Liver (tissue), 7 donors: ENCODE measurements at regions not wholly inside any gene's neighbourhood (a gene's known extent, or its start where the extent isn't known, plus 50 kb on each side); places are given as distances from the start of the nearest gene placed in this dataset.

Experiments used
- DNase-seq: peaks from one replicate; pipeline ENCODE4 v3.0.0-alpha.2; 2017; ENCODE audit warnings: low spot score
- H3K27ac ChIP-seq, 2 donors: one replicate each; pipeline ENCODE4 v1.7.0; 2013; ENCODE audit warnings: inconsistent platforms in 2 of 2, low read length in 2 of 2, control low read depth in 1 of 2, low read depth in 1 of 2, mild to moderate bottlenecking in 1 of 2
- H3K27me3 ChIP-seq, 4 donors: one replicate each; pipeline versions ENCODE4 v1.6.1 to v1.7.0; 2013; ENCODE audit warnings: low read length in 3 of 4, inconsistent platforms in 1 of 4, mild to moderate bottlenecking in 1 of 4, moderate library complexity in 1 of 4; ENCODE audit not compliant: control insufficient read depth in 4 of 4, insufficient read depth in 4 of 4
- H3K36me3 ChIP-seq, 4 donors: one replicate each; pipeline versions ENCODE4 v1.6.1 to v1.7.0; 2013; ENCODE audit warnings: low read length in 3 of 4, mild to moderate bottlenecking in 3 of 4, low read depth in 1 of 4, moderate library complexity in 1 of 4; ENCODE audit not compliant: control insufficient read depth in 4 of 4, insufficient read depth in 3 of 4
- H3K4me1 ChIP-seq, 4 donors: one replicate each; pipeline versions ENCODE4 v1.6.1 to v1.7.0; 2013; ENCODE audit warnings: low read length in 3 of 4, mild to moderate bottlenecking in 3 of 4, moderate library complexity in 1 of 4; ENCODE audit not compliant: control insufficient read depth in 4 of 4, insufficient read depth in 4 of 4
- H3K4me3 ChIP-seq, 3 donors: one replicate each; pipeline versions ENCODE4 v1.6.1 to v1.7.0; 2013; ENCODE audit warnings: low read length in 3 of 3, control low read depth in 1 of 3, low read depth in 1 of 3, mild to moderate bottlenecking in 1 of 3
- H3K9ac ChIP-seq, 2 donors: one replicate each; pipeline ENCODE4 v1.7.0; 2013; ENCODE audit warnings: low read length in 2 of 2, mild to moderate bottlenecking in 2 of 2, moderate library complexity in 2 of 2, control low read depth in 1 of 2, low read depth in 1 of 2
- H3K9me3 ChIP-seq, 4 donors: one replicate each; pipeline versions ENCODE4 v1.6.1 to v1.7.0; 2013; ENCODE audit warnings: low read length in 3 of 4; ENCODE audit not compliant: control insufficient read depth in 4 of 4
- ATF3 ChIP-seq: IDR thresholded peaks from 2 replicates; pipeline ENCODE4 v1.6.1; 2016; ENCODE audit warnings: antibody characterized with exemption
- EGR1 ChIP-seq, 2 donors: IDR thresholded peaks; 2 replicates each; pipeline ENCODE4 v1.6.1; 2016 to 2018; ENCODE audit warnings: antibody characterized with exemption in 2 of 2, low read depth in 2 of 2
- FOXA1 ChIP-seq: IDR thresholded peaks from 2 replicates; pipeline ENCODE4 v1.6.1; 2016; ENCODE audit warnings: antibody characterized with exemption
- FOXA2 ChIP-seq: IDR thresholded peaks from 2 replicates; pipeline ENCODE4 v1.6.1; 2016; ENCODE audit warnings: antibody characterized with exemption
- GABPA ChIP-seq, 2 donors: IDR thresholded peaks in 1 of 2; conservative IDR thresholded peaks in 1 of 2; 2 replicates each; pipeline ENCODE4 v1.6.1; 2016; ENCODE audit warnings: antibody characterized with exemption in 2 of 2, mild to moderate bottlenecking in 1 of 2, moderate library complexity in 1 of 2
- HNF4G ChIP-seq: IDR thresholded peaks from 2 replicates; pipeline ENCODE4 v1.6.1; 2016; ENCODE audit warnings: antibody characterized with exemption
- JUND ChIP-seq, 2 donors: IDR thresholded peaks; 2 replicates each; pipeline ENCODE4 v1.6.1; 2016; ENCODE audit warnings: antibody characterized with exemption in 2 of 2
- MAX ChIP-seq: IDR thresholded peaks from 2 replicates; pipeline ENCODE4 v1.6.1; 2016; ENCODE audit warnings: antibody characterized with exemption
- RAD21 ChIP-seq, 2 donors: IDR thresholded peaks; 2 replicates each; pipeline ENCODE4 v1.6.1; 2016; ENCODE audit warnings: antibody characterized with exemption in 2 of 2, mild to moderate bottlenecking in 2 of 2
- SP1 ChIP-seq: IDR thresholded peaks from 2 replicates; pipeline ENCODE4 v1.6.1; 2018; ENCODE audit warnings: antibody characterized with exemption, mild to moderate bottlenecking
- YY1 ChIP-seq: IDR thresholded peaks from 2 replicates; pipeline ENCODE4 v1.6.1; 2016; ENCODE audit warnings: antibody characterized with exemption, mild to moderate bottlenecking
- ZBTB33 ChIP-seq: IDR thresholded peaks from 2 replicates; pipeline ENCODE4 v1.6.1; 2016; ENCODE audit warnings: antibody characterized with exemption
- WGBS: extraction: QIAGEN DNeasy Blood & Tissue Kit; methylation state at CpG from one replicate; pipeline ENCODE4 v1.1.7; 2013; 5-methylcytosine and 5-hydroxymethylcytosine counted together
- TF ChIP-seq, protein P1 (sequence below): IDR thresholded peaks from 2 replicates; pipeline ENCODE4 v1.6.1; 2016; ENCODE audit warnings: antibody characterized with exemption, mild to moderate bottlenecking
- donor health status: healthy.
- donor health status: healthy.
- donor health status: healthy.
- donor health status: healthy.

DNA sequence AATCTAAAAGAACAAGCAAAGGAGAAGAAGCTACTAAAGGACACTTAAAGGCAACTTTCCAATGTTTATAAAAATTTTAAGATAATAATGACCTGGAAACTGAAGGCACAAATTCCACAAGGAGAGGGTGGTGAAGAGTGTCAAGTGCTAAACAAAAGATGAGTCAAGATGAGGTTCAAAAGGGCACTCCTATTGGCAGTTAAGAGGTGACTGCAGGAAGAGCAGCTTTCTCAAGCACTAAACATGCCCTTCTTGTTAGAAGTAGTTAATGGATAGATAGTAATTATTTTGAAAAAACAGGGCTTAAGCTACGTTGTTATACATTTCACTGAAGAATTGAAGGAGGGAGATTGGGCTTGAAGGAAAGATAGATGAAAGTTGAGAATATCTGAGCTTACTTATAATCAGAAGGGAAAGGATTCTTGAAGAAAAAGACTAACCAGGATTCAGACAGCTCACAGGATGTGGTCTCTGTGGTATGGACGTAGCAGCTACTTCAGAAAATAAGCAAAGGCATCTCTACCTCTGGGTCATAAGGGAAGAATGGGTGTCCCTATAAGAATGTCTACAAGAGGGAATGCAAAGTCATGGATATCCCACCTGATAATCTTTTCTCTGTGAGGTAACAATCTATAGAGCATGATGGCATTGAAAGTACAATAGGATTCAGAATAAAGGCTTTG lies 454.7 kb upstream of the SLC39A10 start:
- no peaks in the 10 kb centered on the region for H3K27me3 ChIP-seq
- H3K36me3 ChIP-seq = no peaks in the 10 kb centered on the region
- no peaks in the 10 kb centered on the region for H3K9me3 ChIP-seq
- H3K4me3 ChIP-seq = no peak overlapping the region
- H3K4me1 ChIP-seq = no peaks in the 10 kb centered on the region
- TF ChIP-seq SP1 (no peak), ATF3 (no peak), FOXA1 (no peak), RAD21 (IDR thresholded peaks at IDR 0.05) (no peak), FOXA2 (no peak), ZBTB33 (no peak)
- no peak overlapping the region for H3K27ac ChIP-seq
- H3K9ac ChIP-seq = no peak overlapping the region
- WGBS = 43% methylated on average over 2 of the region's 2 CpGs
- DNase-seq = no peak

DNA sequence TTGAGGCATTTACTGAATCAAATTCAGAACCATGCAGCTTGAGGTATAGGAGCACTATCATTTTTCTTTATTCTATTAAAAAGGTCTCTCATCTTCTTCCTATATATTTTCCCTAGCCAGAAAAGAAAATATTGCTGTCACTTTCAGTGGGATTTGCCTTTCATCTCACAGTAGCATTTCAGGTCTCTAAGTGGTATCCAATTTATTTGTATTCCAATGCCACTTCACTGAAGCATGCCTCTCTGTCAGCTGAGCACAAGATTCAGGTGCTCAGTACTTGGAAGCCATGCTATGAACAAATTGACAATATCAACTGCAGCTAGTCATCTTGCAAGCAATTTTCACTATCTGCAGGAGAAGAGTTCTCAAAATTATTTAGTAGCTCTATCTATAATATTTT lies 457.2 kb upstream of the SLC39A10 start:
- Histone ChIP-seq H3K9ac (no peak overlapping the region), H3K36me3 (no peaks in the 10 kb centered on the region), H3K27me3 (no peaks in the 10 kb centered on the region), H3K4me3 (no peak overlapping the region), H3K27ac (no peak overlapping the region), H3K9me3 (no peaks in the 10 kb centered on the region), H3K4me1 (no peaks in the 10 kb centered on the region)
- DNase-seq = no peak
- TF ChIP-seq GABPA (IDR thresholded peaks at IDR 0.05 in 1 of 2, conservative IDR thresholded peaks at IDR 0.05 in 1 of 2) = no peak
- TF ChIP-seq SP1 = no peak
- no peak for TF ChIP-seq EGR1 (IDR thresholded peaks at IDR 0.05; ENCODE audit: low read depth in 2 of 2)
- TF ChIP-seq HNF4G = no peak
- no peak for TF ChIP-seq JUND (IDR thresholded peaks at IDR 0.05)
- no peak for TF ChIP-seq FOXA1
- TF ChIP-seq MAX = no peak
- TF ChIP-seq YY1 = no peak
- TF ChIP-seq RAD21 (IDR thresholded peaks at IDR 0.05) = no peak
- TF ChIP-seq, protein P1, sequence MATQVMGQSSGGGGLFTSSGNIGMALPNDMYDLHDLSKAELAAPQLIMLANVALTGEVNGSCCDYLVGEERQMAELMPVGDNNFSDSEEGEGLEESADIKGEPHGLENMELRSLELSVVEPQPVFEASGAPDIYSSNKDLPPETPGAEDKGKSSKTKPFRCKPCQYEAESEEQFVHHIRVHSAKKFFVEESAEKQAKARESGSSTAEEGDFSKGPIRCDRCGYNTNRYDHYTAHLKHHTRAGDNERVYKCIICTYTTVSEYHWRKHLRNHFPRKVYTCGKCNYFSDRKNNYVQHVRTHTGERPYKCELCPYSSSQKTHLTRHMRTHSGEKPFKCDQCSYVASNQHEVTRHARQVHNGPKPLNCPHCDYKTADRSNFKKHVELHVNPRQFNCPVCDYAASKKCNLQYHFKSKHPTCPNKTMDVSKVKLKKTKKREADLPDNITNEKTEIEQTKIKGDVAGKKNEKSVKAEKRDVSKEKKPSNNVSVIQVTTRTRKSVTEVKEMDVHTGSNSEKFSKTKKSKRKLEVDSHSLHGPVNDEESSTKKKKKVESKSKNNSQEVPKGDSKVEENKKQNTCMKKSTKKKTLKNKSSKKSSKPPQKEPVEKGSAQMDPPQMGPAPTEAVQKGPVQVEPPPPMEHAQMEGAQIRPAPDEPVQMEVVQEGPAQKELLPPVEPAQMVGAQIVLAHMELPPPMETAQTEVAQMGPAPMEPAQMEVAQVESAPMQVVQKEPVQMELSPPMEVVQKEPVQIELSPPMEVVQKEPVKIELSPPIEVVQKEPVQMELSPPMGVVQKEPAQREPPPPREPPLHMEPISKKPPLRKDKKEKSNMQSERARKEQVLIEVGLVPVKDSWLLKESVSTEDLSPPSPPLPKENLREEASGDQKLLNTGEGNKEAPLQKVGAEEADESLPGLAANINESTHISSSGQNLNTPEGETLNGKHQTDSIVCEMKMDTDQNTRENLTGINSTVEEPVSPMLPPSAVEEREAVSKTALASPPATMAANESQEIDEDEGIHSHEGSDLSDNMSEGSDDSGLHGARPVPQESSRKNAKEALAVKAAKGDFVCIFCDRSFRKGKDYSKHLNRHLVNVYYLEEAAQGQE = no peak
